ENCODE measurements at regions not wholly inside any gene's neighbourhood (a gene's known extent, or its start where the extent isn't known, plus 50 kb on each side); places are given as distances from the start of the nearest gene placed in this dataset.

DNA sequence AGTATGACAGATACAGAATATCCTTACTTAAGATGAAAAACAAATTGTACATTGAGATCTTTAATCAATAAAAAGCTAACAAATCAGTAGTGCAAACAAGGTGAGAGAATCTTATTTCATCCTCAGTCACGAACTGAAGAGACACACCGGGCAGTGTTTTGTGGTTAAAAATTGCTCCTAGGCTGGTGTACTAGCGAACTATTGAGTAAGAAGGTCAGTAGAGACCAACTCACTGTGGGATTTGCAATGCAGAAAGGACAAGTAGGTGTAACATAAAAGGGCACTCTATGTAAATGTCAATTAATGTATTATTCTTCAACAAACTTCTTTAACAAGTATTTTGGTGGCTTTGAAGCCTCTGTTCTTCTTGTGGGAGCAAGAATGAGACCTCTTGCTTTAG, 260.2 kb upstream of the PPARGC1A start:
- TF ChIP-seq, protein P1, sequence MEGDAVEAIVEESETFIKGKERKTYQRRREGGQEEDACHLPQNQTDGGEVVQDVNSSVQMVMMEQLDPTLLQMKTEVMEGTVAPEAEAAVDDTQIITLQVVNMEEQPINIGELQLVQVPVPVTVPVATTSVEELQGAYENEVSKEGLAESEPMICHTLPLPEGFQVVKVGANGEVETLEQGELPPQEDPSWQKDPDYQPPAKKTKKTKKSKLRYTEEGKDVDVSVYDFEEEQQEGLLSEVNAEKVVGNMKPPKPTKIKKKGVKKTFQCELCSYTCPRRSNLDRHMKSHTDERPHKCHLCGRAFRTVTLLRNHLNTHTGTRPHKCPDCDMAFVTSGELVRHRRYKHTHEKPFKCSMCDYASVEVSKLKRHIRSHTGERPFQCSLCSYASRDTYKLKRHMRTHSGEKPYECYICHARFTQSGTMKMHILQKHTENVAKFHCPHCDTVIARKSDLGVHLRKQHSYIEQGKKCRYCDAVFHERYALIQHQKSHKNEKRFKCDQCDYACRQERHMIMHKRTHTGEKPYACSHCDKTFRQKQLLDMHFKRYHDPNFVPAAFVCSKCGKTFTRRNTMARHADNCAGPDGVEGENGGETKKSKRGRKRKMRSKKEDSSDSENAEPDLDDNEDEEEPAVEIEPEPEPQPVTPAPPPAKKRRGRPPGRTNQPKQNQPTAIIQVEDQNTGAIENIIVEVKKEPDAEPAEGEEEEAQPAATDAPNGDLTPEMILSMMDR (IDR thresholded peaks at IDR 0.05 in 4 of 5, conservative IDR thresholded peaks at IDR 0.05 in 1 of 5) = no peak
- TF ChIP-seq POLR2A (IDR thresholded peaks at IDR 0.05) = no peak
